Lower leg skin (tissue), 4 donors: ENCODE measurements at regions not wholly inside any gene's neighbourhood (a gene's known extent, or its start where the extent isn't known, plus 50 kb on each side); places are given as distances from the start of the nearest gene placed in this dataset.
"Not testable (repeated sequence)": the region's sequence is repeated elsewhere in the genome, so short reads cannot be mapped to it uniquely, and the experiment has no call there.

Experiments used
- DNase-seq, 2 donors: peaks; one replicate each; pipeline ENCODE4 v3.0.0-alpha.2; 2019; ENCODE audit warnings: low spot score in 2 of 2
- H3K4me3 ChIP-seq: fragments of 200-600 bp; sonication (generic); 2 replicates; pipeline ENCODE4 v1.5.1; 2017; ENCODE audit warnings: mild to moderate bottlenecking, low read depth; ENCODE audit not compliant: poor library complexity, severe bottlenecking
- POLR2A ChIP-seq, 2 donors: fragments of 450-650 bp; IDR thresholded peaks; one replicate each; pipeline ENCODE4 v1.6.1; 2016 to 2017; ENCODE audit warnings: antibody characterized with exemption in 2 of 2, mild to moderate bottlenecking in 1 of 2, moderate library complexity in 1 of 2
- WGBS, 2 donors: methylation state at CpG; one replicate each; pipeline ENCODE4 v1.1.5; 2018; 5-methylcytosine and 5-hydroxymethylcytosine counted together
- intact Hi-C: fragments of 100-400 bp; cut with DNase I; formaldehyde crosslinking; loops from one replicate; pipeline ENCODE4 v1.15.0; 2023; ENCODE audit warnings: low total_unique reads
- TF ChIP-seq, protein P1 (sequence below), 3 donors: fragments of 450-650 bp; IDR thresholded peaks; one replicate each; pipeline ENCODE4 v1.5.1; 2016; ENCODE audit warnings: antibody characterized with exemption in 3 of 3, mild to moderate bottlenecking in 3 of 3, moderate library complexity in 2 of 3

- H3K4me3 ChIP-seq: no peak overlapping the region
- intact Hi-C loops: no loop called here
- TF ChIP-seq, protein P1, sequence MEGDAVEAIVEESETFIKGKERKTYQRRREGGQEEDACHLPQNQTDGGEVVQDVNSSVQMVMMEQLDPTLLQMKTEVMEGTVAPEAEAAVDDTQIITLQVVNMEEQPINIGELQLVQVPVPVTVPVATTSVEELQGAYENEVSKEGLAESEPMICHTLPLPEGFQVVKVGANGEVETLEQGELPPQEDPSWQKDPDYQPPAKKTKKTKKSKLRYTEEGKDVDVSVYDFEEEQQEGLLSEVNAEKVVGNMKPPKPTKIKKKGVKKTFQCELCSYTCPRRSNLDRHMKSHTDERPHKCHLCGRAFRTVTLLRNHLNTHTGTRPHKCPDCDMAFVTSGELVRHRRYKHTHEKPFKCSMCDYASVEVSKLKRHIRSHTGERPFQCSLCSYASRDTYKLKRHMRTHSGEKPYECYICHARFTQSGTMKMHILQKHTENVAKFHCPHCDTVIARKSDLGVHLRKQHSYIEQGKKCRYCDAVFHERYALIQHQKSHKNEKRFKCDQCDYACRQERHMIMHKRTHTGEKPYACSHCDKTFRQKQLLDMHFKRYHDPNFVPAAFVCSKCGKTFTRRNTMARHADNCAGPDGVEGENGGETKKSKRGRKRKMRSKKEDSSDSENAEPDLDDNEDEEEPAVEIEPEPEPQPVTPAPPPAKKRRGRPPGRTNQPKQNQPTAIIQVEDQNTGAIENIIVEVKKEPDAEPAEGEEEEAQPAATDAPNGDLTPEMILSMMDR (IDR thresholded peaks at IDR 0.05): no peak
- TF ChIP-seq POLR2A (IDR thresholded peaks at IDR 0.05): no peak
- WGBS, 2 donors: 87 to 89% methylated on average over 4 of the region's 4 CpGs
- DNase-seq: no peak
These were observed 184.1 kb upstream of the IRX5 start for GRCh38 chr16:54746596-54746995.

- H3K4me3 ChIP-seq: no peak overlapping the region
- no peak for DNase-seq
- no peak for TF ChIP-seq POLR2A (IDR thresholded peaks at IDR 0.05)
- TF ChIP-seq, protein P1 (IDR thresholded peaks at IDR 0.05): no peak
- 81 to 83% methylated on average over 6 of the region's 6 CpGs for WGBS, 2 donors
- intact Hi-C loops: no loop called here
These were observed 185.7 kb upstream of the IRX5 start for GRCh38 chr16:54744998-54745397.

- TF ChIP-seq, protein P1 (IDR thresholded peaks at IDR 0.05): no peak
- no peak for TF ChIP-seq POLR2A (IDR thresholded peaks at IDR 0.05)
- intact Hi-C loops: no loop called here
- WGBS, 2 donors: 50 to 60% methylated on average over 1 of the region's 1 CpG
- no peak for DNase-seq
- H3K4me3 ChIP-seq: no peak overlapping the region
These were observed 188.2 kb upstream of the IRX5 start for GRCh38 chr16:54742436-54742835.

GRCh38 chr16:54739381-54739780 is 191.3 kb upstream of the IRX5 start:
- DNase-seq: no peak
- intact Hi-C loops: no loop called here
- H3K4me3 ChIP-seq: no peak overlapping the region
- WGBS, 2 donors: 85 to 87% methylated on average over 4 of the region's 4 CpGs
- TF ChIP-seq, protein P1 (IDR thresholded peaks at IDR 0.05): no peak
- TF ChIP-seq POLR2A (IDR thresholded peaks at IDR 0.05): no peak

DNA sequence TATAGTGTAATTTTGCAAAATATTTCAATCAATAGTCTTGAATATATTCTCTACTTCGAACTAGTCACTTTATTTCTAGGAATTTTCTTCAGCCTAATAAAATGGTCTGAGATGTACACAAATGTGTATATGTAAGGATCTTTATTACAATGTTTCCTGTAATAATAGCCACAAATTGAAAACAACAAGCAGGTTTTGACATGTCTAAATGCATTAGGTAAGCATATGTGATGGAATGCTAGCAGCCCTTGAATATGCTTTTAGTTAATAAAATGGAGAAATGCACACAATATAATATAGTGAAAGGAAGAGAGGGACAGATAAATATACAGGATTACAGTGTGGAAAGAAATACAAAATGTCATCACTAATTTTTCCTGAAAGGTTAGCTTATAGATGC is 196.5 kb upstream of the IRX5 start:
- intact Hi-C loops: no loop called here
- TF ChIP-seq, protein P1 (IDR thresholded peaks at IDR 0.05): no peak
- no peak for TF ChIP-seq POLR2A (IDR thresholded peaks at IDR 0.05)
- H3K4me3 ChIP-seq: no peak overlapping the region
- WGBS, 2 donors: 68 to 73% methylated on average over 1 of the region's 1 CpG
- DNase-seq: no peak

DNA sequence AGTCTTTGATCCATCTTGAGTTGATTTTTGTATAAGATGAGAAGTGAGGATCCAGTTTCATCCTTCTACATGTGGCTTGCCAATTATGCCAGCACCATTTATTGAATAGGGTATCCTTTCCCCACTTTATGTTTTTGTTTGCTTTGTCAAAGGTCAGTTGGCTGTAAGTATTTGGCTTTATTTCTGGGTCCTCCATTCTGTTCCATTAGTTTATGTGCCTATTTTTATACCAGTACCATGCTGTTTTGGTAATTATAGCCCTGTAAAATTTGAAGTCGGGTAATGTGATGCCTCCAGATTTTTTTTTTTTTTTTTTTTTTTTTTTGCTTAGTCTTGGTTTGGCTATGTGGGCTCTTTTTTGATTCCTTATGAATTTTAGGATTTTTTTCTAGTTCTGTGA is 203.0 kb upstream of the IRX5 start:
- intact Hi-C loops, DNase-seq, H3K4me3 ChIP-seq: not testable (repeated sequence)
- WGBS, 2 donors: 86 to 97% methylated on average over 1 of the region's 1 CpG
